ENCODE measurements at regions not wholly inside any gene's neighbourhood (a gene's known extent, or its start where the extent isn't known, plus 50 kb on each side); places are given as distances from the start of the nearest gene placed in this dataset.

DNA sequence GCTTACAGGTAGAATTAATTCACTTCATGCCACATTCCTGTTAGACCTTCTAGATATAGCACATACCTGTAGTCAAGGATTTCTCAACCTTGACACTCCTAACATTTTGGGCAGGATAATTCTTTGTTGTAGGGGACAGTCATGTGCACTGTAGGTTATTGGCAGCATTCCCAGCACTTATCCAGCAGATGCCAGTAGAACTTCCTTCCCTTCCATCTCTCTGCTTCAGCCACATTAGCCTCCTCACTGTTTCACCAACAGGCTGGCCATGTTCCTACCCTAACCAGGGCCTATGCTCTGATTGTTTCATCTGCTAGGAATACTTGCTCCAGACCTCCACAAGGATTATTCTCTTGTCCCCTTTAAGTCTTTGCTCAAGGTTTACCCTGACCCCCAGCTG lies 68.0 kb upstream of the STAC start:
- TF ChIP-seq, protein P1, sequence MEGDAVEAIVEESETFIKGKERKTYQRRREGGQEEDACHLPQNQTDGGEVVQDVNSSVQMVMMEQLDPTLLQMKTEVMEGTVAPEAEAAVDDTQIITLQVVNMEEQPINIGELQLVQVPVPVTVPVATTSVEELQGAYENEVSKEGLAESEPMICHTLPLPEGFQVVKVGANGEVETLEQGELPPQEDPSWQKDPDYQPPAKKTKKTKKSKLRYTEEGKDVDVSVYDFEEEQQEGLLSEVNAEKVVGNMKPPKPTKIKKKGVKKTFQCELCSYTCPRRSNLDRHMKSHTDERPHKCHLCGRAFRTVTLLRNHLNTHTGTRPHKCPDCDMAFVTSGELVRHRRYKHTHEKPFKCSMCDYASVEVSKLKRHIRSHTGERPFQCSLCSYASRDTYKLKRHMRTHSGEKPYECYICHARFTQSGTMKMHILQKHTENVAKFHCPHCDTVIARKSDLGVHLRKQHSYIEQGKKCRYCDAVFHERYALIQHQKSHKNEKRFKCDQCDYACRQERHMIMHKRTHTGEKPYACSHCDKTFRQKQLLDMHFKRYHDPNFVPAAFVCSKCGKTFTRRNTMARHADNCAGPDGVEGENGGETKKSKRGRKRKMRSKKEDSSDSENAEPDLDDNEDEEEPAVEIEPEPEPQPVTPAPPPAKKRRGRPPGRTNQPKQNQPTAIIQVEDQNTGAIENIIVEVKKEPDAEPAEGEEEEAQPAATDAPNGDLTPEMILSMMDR (conservative IDR thresholded peaks at IDR 0.05; ENCODE audit: low read depth, low read length), result no peak
- TF ChIP-seq EZH2 (IDR thresholded peaks at IDR 0.05; ENCODE audit: borderline replicate concordance, low read depth, low read length, poor library complexity, severe bottlenecking), result no peak
